ENCODE measurements at regions not wholly inside any gene's neighbourhood (a gene's known extent, or its start where the extent isn't known, plus 50 kb on each side); places are given as distances from the start of the nearest gene placed in this dataset.

DNA sequence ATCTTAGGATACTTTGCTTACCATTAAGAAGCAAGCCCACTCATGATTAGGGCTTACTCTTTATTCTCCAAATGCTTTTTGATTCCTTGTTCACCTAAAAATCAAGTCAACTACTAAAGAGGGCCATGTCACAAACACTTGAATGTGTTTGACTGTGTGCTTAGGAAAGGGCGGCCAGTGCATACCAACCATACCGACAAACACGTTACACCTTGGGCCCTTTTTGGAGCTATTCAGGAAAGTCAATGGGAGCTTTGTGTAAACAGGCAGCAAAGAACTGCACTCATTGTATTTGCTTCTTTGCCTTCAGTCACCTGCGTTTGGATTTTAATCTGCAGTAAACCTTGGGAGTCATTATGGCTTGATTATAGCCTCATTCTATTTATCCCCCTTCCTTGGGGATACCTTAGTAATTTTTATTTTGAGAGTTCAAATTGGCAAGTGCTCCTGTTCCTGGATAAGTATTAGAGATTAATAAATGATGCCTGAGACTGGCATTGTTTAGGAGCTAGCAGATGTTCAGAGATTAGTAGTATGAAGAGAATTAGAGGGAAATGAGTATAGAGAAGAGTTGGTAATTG lies 102.6 kb upstream of the HDGFL1 start:
- peak; percentile 27 for DNase-seq (ENCODE audit: low read depth, low spot score)

DNA sequence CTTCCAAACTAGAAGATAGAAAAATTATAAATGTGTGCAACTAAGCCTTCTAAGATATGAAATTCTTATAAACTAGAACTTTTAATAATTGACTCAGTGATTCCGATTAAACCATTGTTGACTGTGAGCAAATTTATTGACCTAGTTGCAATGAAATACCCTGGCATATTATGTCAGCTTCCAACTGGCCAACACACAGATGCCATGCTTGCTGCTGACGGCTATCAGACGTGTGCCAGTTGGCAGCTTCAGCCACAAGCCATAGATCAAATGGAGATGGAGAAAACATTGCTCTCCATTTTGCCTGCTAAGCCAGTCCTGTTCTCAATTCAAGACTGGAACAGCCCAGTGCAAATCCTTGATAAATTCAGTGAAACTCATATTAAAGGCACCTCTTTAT lies 101.7 kb upstream of the HDGFL1 start:
- DNase-seq (ENCODE audit: low read depth, low spot score), result no peak

DNA sequence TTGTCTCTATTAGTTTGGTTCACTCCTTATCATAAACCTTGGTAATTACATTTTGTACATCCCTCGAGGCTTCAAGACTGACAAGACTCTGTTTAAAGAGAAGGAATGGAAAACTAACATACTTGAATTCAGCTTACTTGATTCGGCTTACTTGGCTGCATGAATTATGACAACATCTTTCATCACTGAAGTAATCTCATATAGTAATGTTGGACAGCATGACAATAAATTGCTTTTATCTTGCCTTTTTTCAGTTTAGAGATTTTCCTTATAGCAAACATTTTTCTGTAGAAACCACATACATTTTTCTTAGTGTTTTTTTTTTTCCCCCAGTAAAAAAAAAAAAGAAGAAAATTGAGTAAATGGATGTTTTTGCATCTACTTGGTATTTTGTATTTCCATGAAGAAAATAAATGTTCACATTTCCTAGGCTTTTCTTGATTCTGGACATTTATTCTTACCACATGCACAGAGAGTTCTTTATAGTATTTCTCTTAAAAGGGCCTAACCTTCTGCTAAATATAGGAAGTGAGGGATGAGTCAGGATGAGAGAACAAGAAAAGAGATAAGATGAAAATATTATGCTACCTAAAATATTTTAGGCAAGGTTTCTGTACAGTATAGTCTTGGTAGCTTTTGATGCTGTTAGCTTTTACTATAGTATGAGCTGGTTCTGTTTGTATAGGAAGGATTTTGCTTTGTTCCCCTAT lies 101.0 kb upstream of the HDGFL1 start:
- no peak for DNase-seq (ENCODE audit: low read depth, low spot score)

DNA sequence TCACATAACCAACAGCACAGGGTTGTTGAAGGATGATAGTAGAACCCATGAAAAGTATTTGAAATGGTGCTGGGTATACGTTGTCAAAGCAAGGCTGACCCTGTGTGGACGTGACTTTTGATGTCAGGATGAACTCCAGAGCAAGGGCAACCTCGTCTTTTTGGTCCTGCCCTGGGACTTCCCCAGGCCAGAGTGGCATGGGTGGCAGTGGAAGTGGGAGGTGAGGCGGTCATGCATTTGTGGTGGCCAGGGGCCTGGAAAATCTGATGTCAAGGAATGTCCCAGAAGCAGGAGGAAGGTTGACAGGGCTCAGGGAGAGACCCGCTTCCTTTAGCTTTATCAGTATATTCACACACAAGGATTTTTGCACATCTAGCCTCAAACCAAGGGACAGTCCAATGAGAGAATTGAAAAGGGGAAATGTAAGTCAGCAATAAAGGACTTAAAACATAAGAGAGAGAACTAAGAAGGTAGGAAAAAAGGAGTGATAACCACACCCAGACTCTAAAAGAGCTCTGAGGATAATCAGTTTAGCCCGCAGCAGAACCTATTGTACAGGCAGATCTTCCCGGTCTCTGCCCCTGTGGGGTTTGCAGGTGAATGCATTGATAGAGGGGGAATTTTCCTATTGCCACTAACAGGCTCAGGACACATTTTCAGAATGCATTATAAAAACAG lies 98.8 kb upstream of the HDGFL1 start:
- peak; percentile 14 for DNase-seq (ENCODE audit: low read depth, low spot score)

DNA sequence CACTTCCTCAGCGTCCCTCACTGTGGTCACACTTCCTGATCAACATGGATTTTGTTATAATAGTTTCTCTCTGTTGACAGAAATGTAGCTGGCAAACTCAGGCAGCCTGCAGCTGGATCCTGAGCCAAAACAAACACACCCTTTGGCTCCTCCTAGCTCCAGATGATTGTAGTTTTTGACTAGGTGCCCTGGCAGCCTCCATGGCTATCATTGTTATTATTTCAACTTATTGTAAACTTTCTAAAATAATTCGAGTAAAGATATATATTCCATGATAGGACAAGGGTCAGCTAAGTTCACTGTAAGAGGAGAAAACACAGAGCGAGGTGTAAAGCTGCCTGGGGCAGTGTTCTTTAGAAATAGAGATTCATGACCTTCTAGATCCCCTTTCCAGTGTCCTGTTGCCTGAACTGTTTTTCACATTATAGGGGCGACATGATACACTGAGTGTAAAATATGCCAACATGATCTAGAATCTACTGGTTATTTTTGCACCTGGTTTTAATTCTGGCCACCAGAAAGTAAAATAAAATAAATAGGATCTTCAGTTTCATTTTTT lies 98.2 kb upstream of the HDGFL1 start:
- DNase-seq (ENCODE audit: low read depth, low spot score), result no peak

DNA sequence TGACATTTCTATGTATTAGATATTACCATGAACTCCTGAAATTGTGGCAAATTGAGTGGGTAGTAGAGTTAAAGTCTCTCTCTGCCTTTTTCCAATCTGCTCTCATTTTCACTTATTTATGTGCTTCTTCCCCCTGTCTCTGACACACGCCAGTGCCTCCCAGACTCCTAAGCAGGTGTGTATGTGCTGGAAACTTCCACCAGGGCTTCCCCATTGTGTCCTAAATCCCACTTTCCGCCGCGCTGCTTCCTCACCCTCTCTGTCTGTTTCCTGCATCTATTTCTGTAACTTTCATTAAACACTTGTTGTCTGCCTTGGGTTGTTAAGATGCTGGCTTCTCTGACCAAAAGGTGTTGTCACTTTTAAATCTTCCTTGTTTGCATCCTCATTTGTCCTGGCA lies 97.6 kb upstream of the HDGFL1 start:
- DNase-seq (ENCODE audit: low read depth, low spot score), result no peak

DNA sequence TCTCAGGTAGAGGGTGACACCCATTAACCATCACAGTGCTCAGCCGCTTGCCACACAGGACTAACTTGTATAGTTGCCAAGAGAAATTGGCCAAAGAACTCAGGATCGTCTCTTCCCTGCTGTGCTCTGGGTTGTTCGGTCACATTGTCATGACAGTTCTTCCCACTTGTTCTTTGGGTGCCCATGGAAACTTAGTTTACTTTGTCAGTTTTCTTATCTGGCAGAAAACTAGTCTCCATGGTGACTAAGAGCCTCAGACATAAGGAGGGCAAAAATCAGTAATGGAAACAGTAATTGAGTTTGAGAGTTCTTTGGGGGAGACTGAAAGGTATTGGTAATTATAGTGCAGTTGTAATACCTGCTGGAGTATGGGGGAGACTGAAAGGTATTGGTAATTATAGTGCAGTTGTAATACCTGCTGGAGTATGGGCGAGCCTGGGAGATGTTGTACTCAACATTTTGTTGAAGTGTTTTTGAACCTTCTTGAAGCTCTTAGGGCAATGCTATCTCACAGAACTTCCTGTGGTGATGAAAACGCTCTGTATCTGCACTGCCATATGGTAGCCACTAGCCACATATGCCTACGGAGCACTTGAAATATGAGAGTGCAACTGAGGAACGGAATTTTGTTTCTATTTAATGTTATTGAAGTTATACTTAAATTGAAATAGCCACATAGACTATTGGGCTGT lies 95.2 kb upstream of the HDGFL1 start:
- no peak for DNase-seq (ENCODE audit: low read depth, low spot score)

DNA sequence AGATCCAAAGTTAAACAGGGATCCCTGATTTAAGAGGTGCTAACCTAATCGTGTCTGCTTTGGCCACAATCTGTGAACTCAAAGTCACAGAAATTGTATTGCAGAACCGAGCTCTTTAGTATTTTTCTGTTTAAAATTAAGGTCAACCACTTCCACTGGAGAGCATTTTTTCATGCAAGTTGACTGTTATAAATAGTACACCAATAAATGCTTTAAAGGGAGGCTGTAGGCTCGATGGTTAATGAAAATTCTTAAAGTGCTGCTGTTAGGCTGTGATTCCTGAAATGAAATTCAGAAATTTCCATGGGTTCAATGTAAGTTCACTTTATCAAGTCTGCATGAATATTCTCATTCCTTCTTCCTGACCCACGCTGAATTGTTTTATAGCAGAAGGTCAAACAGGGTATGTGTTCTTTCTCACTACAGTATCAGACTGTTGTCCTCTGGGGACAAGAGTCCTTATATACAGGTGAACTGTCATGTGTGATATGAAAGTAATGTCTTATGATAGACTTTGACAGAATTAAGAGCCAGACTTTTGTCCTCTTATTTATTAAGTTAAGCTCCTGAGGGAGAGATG lies 92.5 kb upstream of the HDGFL1 start:
- DNase-seq (ENCODE audit: low read depth, low spot score), result no peak

DNA sequence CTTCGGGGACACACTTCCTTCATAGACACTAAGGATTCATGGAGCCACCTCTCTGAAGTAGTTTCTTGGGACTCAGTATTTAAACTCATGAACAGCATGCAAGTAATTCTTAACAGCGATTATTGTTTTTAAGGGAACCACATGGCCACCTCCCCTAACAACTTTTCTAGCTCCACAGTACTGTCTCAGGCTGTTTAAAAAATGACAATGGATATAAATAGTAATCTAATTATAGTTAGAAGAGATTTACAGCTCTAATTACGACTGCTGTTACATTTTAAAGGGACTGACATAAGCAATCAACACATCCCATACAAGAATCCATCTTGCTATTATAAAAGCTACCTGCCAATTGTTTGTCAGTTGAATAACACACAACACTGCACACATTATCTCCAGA lies 72.1 kb upstream of the HDGFL1 start:
- no peak for DNase-seq (ENCODE audit: low read depth, low spot score)

GRCh38 chr6:22499815-22500214 lies 69.6 kb upstream of the HDGFL1 start:
- no peak for DNase-seq (ENCODE audit: low read depth, low spot score)

DNA sequence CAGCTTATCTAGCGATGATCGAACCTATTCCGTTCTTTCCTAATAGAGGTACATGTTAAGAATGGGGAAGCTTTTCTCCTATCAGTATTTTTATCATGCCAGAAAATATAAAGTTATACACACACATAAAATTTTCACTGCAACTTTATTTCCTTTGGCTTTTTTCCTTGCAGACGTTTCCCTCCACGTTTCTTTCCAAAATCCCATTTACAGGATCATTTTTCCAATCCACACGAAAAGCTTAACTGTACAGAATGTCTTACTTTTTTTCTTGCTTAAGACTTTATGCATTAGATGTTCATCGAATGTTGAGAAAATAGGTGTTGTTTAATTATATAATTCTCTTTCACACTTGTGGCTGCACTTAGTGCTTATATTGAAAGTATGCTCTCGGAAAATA lies 62.9 kb upstream of the HDGFL1 start:
- no peak for DNase-seq (ENCODE audit: low read depth, low spot score)

- DNase-seq (ENCODE audit: low read depth, low spot score), result no peak
Observed at GRCh38 chr6:22512686-22513427, 56.5 kb upstream of the HDGFL1 start.

- DNase-seq (ENCODE audit: low read depth, low spot score), result no peak
Observed at GRCh38 chr6:22513667-22514066, 55.7 kb upstream of the HDGFL1 start.

DNA sequence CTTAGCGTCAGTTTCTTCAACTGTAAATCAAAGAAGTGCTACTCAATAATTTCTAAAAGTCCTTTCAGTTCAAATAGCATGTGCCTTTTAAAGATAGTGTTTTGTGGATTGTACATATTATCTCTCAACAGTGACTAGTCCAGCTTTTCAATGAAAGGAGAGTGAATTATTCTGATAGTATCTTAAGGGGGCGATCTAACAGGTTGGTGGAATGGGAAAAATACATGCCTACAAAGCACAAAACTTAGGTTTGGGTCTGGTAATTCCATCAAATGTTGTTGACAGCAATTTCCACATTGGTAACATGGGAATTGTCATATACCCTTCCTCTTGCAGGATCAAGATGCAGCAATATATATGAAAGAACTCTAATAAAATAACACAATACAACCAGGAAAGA lies 50.1 kb upstream of the HDGFL1 start:
- no peak for DNase-seq (ENCODE audit: low read depth, low spot score)

Data from ELF-1 (cell line).